Loucy (cell line): ENCODE measurements at regions not wholly inside any gene's neighbourhood (a gene's known extent, or its start where the extent isn't known, plus 50 kb on each side); places are given as distances from the start of the nearest gene placed in this dataset.

Source experiments
- H2AFZ ChIP-seq: fragments of 200-600 bp; sonication (generic); 2 replicates; pipeline ENCODE4 v1.6.0; 2016; ENCODE audit warnings: antibody characterized with exemption, mild to moderate bottlenecking, low read length, moderate library complexity
- H3F3A ChIP-seq: fragments of 200-600 bp; 2 replicates; pipeline ENCODE4 v1.6.0; 2016; ENCODE audit warnings: antibody characterized with exemption, low read depth, mild to moderate bottlenecking
- H3K27me3 ChIP-seq: fragments of 200-600 bp; sonication (generic); 2 replicates; pipeline ENCODE4 v1.6.1; 2014; ENCODE audit warnings: low read length, mild to moderate bottlenecking; ENCODE audit not compliant: insufficient read depth, poor library complexity, severe bottlenecking
- H3K36me3 ChIP-seq: fragments of 200-600 bp; sonication (generic); 2 replicates; pipeline ENCODE4 v1.6.1; 2016; ENCODE audit warnings: low read length; ENCODE audit not compliant: insufficient read depth
- H3K4me1 ChIP-seq: fragments of 200-600 bp; sonication (generic); 2 replicates; pipeline ENCODE4 v1.5.1; 2014; ENCODE audit warnings: low read length, mild to moderate bottlenecking; ENCODE audit not compliant: insufficient read depth, poor library complexity, severe bottlenecking
- H3K4me2 ChIP-seq: fragments of 200-600 bp; sonication (generic); 2 replicates; pipeline ENCODE4 v1.6.0; 2014; ENCODE audit warnings: antibody characterized with exemption, low read length, low read depth, mild to moderate bottlenecking; ENCODE audit not compliant: poor library complexity, severe bottlenecking
- H3K4me3 ChIP-seq: fragments of 200-600 bp; sonication (generic); 2 replicates; pipeline ENCODE4 v1.5.1; 2014; ENCODE audit warnings: low read length, mild to moderate bottlenecking, mixed read lengths; ENCODE audit not compliant: poor library complexity, severe bottlenecking
- H3K79me2 ChIP-seq: fragments of 200-600 bp; sonication (generic); 2 replicates; pipeline ENCODE4 v1.6.1; 2014; ENCODE audit warnings: low read length; ENCODE audit not compliant: insufficient read depth
- H3K9ac ChIP-seq: fragments of 200-600 bp; sonication (generic); 2 replicates; pipeline ENCODE4 v1.6.0; 2014; ENCODE audit warnings: mild to moderate bottlenecking, low read depth, low read length, moderate library complexity; ENCODE audit not compliant: poor library complexity, severe bottlenecking
- H3K9me2 ChIP-seq: fragments of 200-600 bp; sonication (generic); replicated peaks from 2 replicates; pipeline ENCODE4 v1.6.1; 2016; ENCODE audit warnings: low read depth, low read length, mixed read lengths
- H3K9me3 ChIP-seq: fragments of 200-600 bp; sonication (generic); 2 replicates; pipeline ENCODE4 v1.6.1; 2014; ENCODE audit warnings: mild to moderate bottlenecking, antibody characterized with exemption, low read length, low read depth; ENCODE audit not compliant: insufficient read depth
- H4K20me1 ChIP-seq: fragments of 200-600 bp; sonication (generic); 2 replicates; pipeline ENCODE4 v1.6.0; 2014; ENCODE audit warnings: antibody characterized with exemption, low read length, mild to moderate bottlenecking; ENCODE audit not compliant: insufficient read depth, poor library complexity, severe bottlenecking
- EZH2phosphoT487 ChIP-seq: fragments of 200-600 bp; IDR thresholded peaks from 2 replicates; pipeline ENCODE4 v1.6.1; 2018; ENCODE audit warnings: antibody characterized with exemption, mild to moderate bottlenecking, moderate library complexity, borderline replicate concordance
- TF ChIP-seq, protein P1 (sequence below): fragments of 200-600 bp; sonication (generic); conservative IDR thresholded peaks from 2 replicates; pipeline ENCODE4 v1.5.1; 2014; ENCODE audit warnings: mild to moderate bottlenecking, antibody characterized with exemption, low read length

DNA sequence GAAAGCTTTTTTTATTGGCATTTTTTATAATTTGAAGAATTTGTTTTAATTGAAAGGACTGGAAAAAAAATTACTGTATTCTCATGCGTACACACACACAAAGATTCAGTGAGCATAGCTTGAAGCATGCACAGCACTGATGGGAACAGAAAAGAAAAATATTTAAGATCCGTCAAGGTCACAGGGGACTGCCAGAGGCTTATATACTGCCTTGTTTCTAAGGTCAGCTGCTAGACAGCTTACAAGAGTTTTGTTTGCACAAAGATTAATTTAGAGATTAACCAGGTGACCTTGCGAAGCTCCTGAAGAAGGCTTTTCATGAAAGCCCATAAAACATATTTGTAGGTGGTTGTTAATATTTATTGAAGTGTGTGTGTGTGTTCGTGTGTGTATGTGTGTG is 396.3 kb downstream of the TRIB2 start:
- no peaks in the 10 kb centered on the region for H3K9me3 ChIP-seq
- no peaks in the 10 kb centered on the region for H4K20me1 ChIP-seq
- no peak for TF ChIP-seq EZH2phosphoT487
- no peaks in the 10 kb centered on the region for H3K36me3 ChIP-seq
- H2AFZ ChIP-seq, result no peak overlapping the region
- H3K9me2 ChIP-seq, result no peaks in the 10 kb centered on the region
- H3K4me2 ChIP-seq, result no peak overlapping the region
- H3K9ac ChIP-seq, result no peak overlapping the region
- no peaks in the 10 kb centered on the region for H3F3A ChIP-seq
- no peak overlapping the region for H3K4me3 ChIP-seq
- no peaks in the 10 kb centered on the region for H3K27me3 ChIP-seq
- H3K4me1 ChIP-seq, result no peaks in the 10 kb centered on the region
- H3K79me2 ChIP-seq, result no peaks in the 10 kb centered on the region

DNA sequence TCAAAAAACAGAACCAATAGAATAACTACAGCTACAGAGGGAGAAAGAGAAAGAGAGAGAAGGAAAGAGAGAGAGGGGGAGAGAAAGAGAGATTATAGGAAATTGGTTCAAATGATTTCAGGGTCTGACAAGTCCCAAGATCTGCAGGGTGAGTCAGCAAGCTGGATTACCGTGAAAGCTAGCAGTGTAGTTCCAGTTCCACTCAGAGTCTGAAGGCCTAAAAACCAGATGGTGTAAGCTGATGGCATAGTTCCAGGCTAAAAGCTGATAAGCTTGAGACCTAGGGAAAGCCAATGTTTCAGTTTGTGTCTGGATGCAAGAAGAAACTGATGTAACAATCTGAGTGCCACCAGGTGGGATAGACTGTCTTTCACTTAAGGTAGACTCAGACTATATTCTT is 397.7 kb downstream of the TRIB2 start:
- H3K4me1 ChIP-seq, result no peaks in the 10 kb centered on the region
- H3K4me3 ChIP-seq, result no peak overlapping the region
- no peak overlapping the region for H3K4me2 ChIP-seq
- no peaks in the 10 kb centered on the region for H3K9me3 ChIP-seq
- no peak overlapping the region for H2AFZ ChIP-seq
- TF ChIP-seq, protein P1, sequence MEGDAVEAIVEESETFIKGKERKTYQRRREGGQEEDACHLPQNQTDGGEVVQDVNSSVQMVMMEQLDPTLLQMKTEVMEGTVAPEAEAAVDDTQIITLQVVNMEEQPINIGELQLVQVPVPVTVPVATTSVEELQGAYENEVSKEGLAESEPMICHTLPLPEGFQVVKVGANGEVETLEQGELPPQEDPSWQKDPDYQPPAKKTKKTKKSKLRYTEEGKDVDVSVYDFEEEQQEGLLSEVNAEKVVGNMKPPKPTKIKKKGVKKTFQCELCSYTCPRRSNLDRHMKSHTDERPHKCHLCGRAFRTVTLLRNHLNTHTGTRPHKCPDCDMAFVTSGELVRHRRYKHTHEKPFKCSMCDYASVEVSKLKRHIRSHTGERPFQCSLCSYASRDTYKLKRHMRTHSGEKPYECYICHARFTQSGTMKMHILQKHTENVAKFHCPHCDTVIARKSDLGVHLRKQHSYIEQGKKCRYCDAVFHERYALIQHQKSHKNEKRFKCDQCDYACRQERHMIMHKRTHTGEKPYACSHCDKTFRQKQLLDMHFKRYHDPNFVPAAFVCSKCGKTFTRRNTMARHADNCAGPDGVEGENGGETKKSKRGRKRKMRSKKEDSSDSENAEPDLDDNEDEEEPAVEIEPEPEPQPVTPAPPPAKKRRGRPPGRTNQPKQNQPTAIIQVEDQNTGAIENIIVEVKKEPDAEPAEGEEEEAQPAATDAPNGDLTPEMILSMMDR, result no peak
- no peak overlapping the region for H3K9ac ChIP-seq
- no peaks in the 10 kb centered on the region for H3K79me2 ChIP-seq
- no peaks in the 10 kb centered on the region for H3F3A ChIP-seq
- H3K27me3 ChIP-seq, result no peaks in the 10 kb centered on the region
- no peaks in the 10 kb centered on the region for H3K36me3 ChIP-seq
- H3K9me2 ChIP-seq, result no peaks in the 10 kb centered on the region
- no peaks in the 10 kb centered on the region for H4K20me1 ChIP-seq

DNA sequence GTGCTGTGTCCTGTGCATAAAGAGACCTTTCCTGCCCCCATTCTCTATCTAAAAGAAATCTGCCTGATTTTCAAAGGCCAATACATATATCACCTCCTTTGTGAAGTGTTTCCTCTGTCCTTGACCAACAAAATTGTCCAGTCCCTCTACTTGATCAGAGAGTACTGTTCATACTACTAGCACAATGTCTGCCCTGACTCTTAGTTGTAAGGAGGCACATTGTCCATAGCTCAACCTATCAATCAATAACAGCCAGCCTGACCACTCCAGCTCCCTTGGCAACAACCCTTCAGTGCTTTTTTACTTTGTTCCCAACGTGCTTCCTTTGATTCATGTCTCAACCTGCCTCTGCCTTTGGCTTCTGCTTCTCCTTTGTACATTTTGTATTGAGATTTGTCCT is 398.9 kb downstream of the TRIB2 start:
- H3K9me2 ChIP-seq, result no peaks in the 10 kb centered on the region
- H3K27me3 ChIP-seq, result no peaks in the 10 kb centered on the region
- TF ChIP-seq EZH2phosphoT487, result no peak
- TF ChIP-seq, protein P1, result no peak
- H4K20me1 ChIP-seq, result no peaks in the 10 kb centered on the region
- H3K4me3 ChIP-seq, result no peak overlapping the region
- no peak overlapping the region for H3K4me2 ChIP-seq
- no peaks in the 10 kb centered on the region for H3K4me1 ChIP-seq
- no peaks in the 10 kb centered on the region for H3K36me3 ChIP-seq
- H3K79me2 ChIP-seq, result no peaks in the 10 kb centered on the region
- H3F3A ChIP-seq, result no peaks in the 10 kb centered on the region
- no peaks in the 10 kb centered on the region for H3K9me3 ChIP-seq
- no peak overlapping the region for H2AFZ ChIP-seq
- no peak overlapping the region for H3K9ac ChIP-seq

DNA sequence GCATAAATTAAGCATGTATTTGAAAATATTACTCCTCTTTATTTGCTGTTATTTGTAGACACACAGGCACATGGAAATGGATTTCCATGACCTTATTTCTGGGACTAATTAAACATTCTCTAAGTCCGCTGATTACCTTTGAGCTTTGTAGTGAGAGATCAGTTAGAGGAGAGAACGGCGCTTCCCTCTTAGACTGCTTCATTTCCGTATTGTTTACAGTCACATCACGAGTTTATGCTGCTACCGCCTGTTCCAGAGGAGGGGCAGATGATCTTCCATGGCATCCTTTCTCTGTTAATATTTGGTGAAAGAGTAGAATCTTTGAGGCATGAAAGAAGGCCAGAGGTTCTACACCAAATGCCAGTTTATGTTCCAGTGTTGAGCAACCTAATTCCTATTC is 404.4 kb downstream of the TRIB2 start:
- H3F3A ChIP-seq, result no peaks in the 10 kb centered on the region
- no peak overlapping the region for H3K4me3 ChIP-seq
- no peak overlapping the region for H2AFZ ChIP-seq
- H3K4me2 ChIP-seq, result no peak overlapping the region
- no peak overlapping the region for H3K9ac ChIP-seq
- no peaks in the 10 kb centered on the region for H3K4me1 ChIP-seq
- no peaks in the 10 kb centered on the region for H3K9me3 ChIP-seq
- no peaks in the 10 kb centered on the region for H3K27me3 ChIP-seq
- H3K9me2 ChIP-seq, result no peaks in the 10 kb centered on the region
- no peaks in the 10 kb centered on the region for H4K20me1 ChIP-seq
- H3K79me2 ChIP-seq, result no peaks in the 10 kb centered on the region
- H3K36me3 ChIP-seq, result no peaks in the 10 kb centered on the region
- TF ChIP-seq, protein P1, result no peak
- no peak for TF ChIP-seq EZH2phosphoT487
